ENCODE measurements at regions not wholly inside any gene's neighbourhood (a gene's known extent, or its start where the extent isn't known, plus 50 kb on each side); places are given as distances from the start of the nearest gene placed in this dataset.

DNA sequence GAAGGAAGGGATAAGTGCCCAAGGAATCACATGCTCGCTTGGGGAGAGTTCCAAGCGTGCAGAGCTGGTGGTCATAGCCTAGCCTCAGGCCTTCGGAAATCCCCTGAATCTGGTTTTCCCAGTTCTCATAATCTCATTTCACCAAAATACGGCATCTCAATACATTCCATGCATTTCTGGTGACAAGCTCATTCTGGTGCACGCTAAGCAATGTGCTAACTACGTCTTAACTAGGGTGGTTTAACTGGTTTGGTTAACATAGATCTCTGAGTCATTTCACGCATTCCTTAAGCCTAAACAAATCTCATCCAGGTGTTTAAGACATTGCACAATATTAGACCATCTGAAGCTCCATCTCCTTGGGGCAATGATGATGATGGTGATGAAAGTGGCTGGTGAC lies 72.9 kb upstream of the STEAP1B start:
- no peaks in the 10 kb centered on the region for H3K36me3 Mint-ChIP-seq
- peaks cover 0 to 1% (median 0%) of the 10 kb centered on the region in 7 donors for H3K9me3 Mint-ChIP-seq
- no peak for ATAC-seq (ENCODE audit: low read depth in 2 of 2)
- Histone ChIP-seq H3K4me3 (ENCODE audit: low read depth, low read length) (no peak overlapping the region), H3K9me3 (ENCODE audit: control insufficient read depth in 2 of 2, low read length in 2 of 2) (no peaks in the 10 kb centered on the region), H3K4me1 (ENCODE audit: control insufficient read depth, insufficient read depth, low read length, poor library complexity, severe bottlenecking) (no peaks in the 10 kb centered on the region), H3K36me3 (ENCODE audit: control insufficient read depth, insufficient read depth, low read length) (no peaks in the 10 kb centered on the region), H3K27ac (ENCODE audit: insufficient read depth, low read length, poor library complexity, severe bottlenecking) (no peak overlapping the region), H3K27me3 (ENCODE audit: control insufficient read depth, insufficient read depth, low read length) (peaks cover 6% of the 10 kb centered on the region)
- H3K4me3 Mint-ChIP-seq = no peak overlapping the region
- no peak for DNase-seq
- no peak overlapping the region for H3K27ac Mint-ChIP-seq
- no peaks in the 10 kb centered on the region for H3K4me1 Mint-ChIP-seq
- peaks cover 25% of the 10 kb centered on the region for H3K27me3 Mint-ChIP-seq

- ATAC-seq (ENCODE audit: low read depth in 2 of 2) (no peak), DNase-seq (no peak)
- Mint-ChIP-seq H3K27ac (no peak overlapping the region), H3K4me1 (no peaks in the 10 kb centered on the region), H3K36me3 (no peaks in the 10 kb centered on the region), H3K4me3 (no peak overlapping the region), H3K9me3 (peaks cover 0 to 1% (median 0%) of the 10 kb centered on the region in 7 donors), H3K27me3 (peaks cover 29% of the 10 kb centered on the region)
- Histone ChIP-seq H3K4me3 (ENCODE audit: low read depth, low read length) (no peak overlapping the region), H3K36me3 (ENCODE audit: control insufficient read depth, insufficient read depth, low read length) (no peaks in the 10 kb centered on the region), H3K27ac (ENCODE audit: insufficient read depth, low read length, poor library complexity, severe bottlenecking) (no peak overlapping the region), H3K27me3 (ENCODE audit: control insufficient read depth, insufficient read depth, low read length) (peaks cover 8% of the 10 kb centered on the region), H3K4me1 (ENCODE audit: control insufficient read depth, insufficient read depth, low read length, poor library complexity, severe bottlenecking) (no peaks in the 10 kb centered on the region), H3K9me3 (ENCODE audit: control insufficient read depth in 2 of 2, low read length in 2 of 2) (no peaks in the 10 kb centered on the region)
Measured at GRCh38 chr7:22572292-22572691, 72.3 kb upstream of the STEAP1B start.

DNA sequence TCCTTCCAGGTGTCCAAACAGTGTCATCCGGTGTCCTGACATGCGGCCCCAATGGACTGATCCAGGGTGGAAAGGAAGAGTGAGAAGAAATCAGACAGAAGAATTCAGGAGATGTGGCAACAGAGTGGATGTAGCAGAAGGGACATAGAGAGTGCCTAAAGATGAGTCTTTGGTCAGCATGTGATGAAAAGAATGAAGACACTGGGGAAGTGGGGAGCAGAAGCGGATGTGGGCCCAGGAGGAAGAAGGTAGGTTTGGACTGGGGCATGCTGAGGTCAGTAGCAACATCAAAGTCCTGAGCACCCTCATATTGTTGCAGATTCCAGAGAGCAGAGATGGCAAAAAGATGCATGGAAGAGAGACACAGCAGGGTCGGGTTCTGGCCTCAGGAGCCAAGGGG lies 71.8 kb upstream of the STEAP1B start:
- no peaks in the 10 kb centered on the region for H3K36me3 ChIP-seq (ENCODE audit: control insufficient read depth, insufficient read depth, low read length)
- H3K27me3 Mint-ChIP-seq = peaks cover 29% of the 10 kb centered on the region

DNA sequence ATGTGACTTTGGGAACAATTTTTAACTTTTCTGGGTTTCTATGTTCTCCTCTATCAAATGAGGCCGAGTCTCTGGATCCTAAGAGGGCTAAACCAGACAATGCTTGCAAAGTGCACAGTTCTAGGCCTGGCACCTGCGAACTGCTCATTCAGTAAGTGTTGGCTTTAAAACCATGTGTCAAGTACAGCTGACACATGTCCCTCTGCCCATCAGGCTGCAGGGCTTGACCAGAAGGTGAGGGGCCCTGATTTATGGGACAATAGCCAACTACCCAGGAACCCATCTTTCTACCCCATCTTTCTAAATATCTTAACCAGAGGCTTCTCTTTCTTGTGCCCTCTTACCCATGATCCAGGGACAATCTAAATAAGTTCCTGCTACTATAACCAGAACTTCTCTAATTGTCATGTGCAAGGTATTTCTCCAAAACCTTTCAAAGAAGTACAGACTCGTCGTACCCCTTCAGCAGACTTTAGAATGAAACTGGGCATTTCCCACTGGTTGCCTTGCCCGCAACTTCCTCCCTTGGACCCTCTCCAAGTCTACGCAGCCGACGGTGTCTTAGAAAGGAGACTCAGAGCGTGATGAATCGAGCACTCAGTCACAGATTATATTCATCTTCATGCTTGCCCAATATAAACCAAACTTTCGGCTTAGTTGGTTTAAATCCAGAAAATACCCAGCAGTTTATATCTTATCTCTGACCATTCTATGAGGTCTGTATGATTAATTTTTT lies 69.8 kb upstream of the STEAP1B start:
- peaks cover 35% of the 10 kb centered on the region for H3K27me3 Mint-ChIP-seq

More for the DNA sequence above, 71.8 kb upstream of the STEAP1B start:
- Mint-ChIP-seq H3K27ac (peak overlapping the region in 1 of 3 donors; percentile 22), H3K9me3 (peaks cover 0 to 1% (median 0%) of the 10 kb centered on the region in 7 donors), H3K36me3 (no peaks in the 10 kb centered on the region), H3K4me3 (no peak overlapping the region), H3K4me1 (no peaks in the 10 kb centered on the region)
- Histone ChIP-seq H3K4me1 (ENCODE audit: control insufficient read depth, insufficient read depth, low read length, poor library complexity, severe bottlenecking) (no peaks in the 10 kb centered on the region), H3K9me3 (ENCODE audit: control insufficient read depth in 2 of 2, low read length in 2 of 2) (no peaks in the 10 kb centered on the region), H3K4me3 (ENCODE audit: low read depth, low read length) (no peak overlapping the region), H3K27ac (ENCODE audit: insufficient read depth, low read length, poor library complexity, severe bottlenecking) (no peak overlapping the region), H3K27me3 (ENCODE audit: control insufficient read depth, insufficient read depth, low read length) (peaks cover 12% of the 10 kb centered on the region)
- DNase-seq = no peak
- no peak for ATAC-seq (ENCODE audit: low read depth in 2 of 2)

GRCh38 chr7:22566592-22566991 lies 66.6 kb upstream of the STEAP1B start:
- Mint-ChIP-seq H3K4me3 (no peak overlapping the region), H3K27me3 (peaks cover 43% of the 10 kb centered on the region), H3K9me3 (peaks cover 0 to 3% (median 0%) of the 10 kb centered on the region in 7 donors), H3K4me1 (peaks cover 0 to 12% (median 6%) of the 10 kb centered on the region in 4 donors), H3K36me3 (no peaks in the 10 kb centered on the region), H3K27ac (no peak overlapping the region)
- H3K27me3 ChIP-seq (ENCODE audit: control insufficient read depth, insufficient read depth, low read length) = peaks cover 19% of the 10 kb centered on the region
- H3K9me3 ChIP-seq (ENCODE audit: control insufficient read depth in 2 of 2, low read length in 2 of 2) = no peaks in the 10 kb centered on the region
- H3K4me3 ChIP-seq (ENCODE audit: low read depth, low read length) = no peak overlapping the region
- H3K27ac ChIP-seq (ENCODE audit: insufficient read depth, low read length, poor library complexity, severe bottlenecking) = no peak overlapping the region
- H3K4me1 ChIP-seq (ENCODE audit: control insufficient read depth, insufficient read depth, low read length, poor library complexity, severe bottlenecking) = peaks cover 7% of the 10 kb centered on the region
- no peaks in the 10 kb centered on the region for H3K36me3 ChIP-seq (ENCODE audit: control insufficient read depth, insufficient read depth, low read length)
- DNase-seq (no peak), ATAC-seq (ENCODE audit: low read depth in 2 of 2) (no peak)

More for the DNA sequence above, 69.8 kb upstream of the STEAP1B start:
- Histone ChIP-seq H3K36me3 (ENCODE audit: control insufficient read depth, insufficient read depth, low read length) (no peaks in the 10 kb centered on the region), H3K27me3 (ENCODE audit: control insufficient read depth, insufficient read depth, low read length) (peaks cover 12% of the 10 kb centered on the region), H3K4me3 (ENCODE audit: low read depth, low read length) (no peak overlapping the region), H3K27ac (ENCODE audit: insufficient read depth, low read length, poor library complexity, severe bottlenecking) (no peak overlapping the region), H3K4me1 (ENCODE audit: control insufficient read depth, insufficient read depth, low read length, poor library complexity, severe bottlenecking) (no peaks in the 10 kb centered on the region), H3K9me3 (ENCODE audit: control insufficient read depth in 2 of 2, low read length in 2 of 2) (no peaks in the 10 kb centered on the region)
- ATAC-seq (ENCODE audit: low read depth in 2 of 2) (no peak), DNase-seq (no peak)
- no peak overlapping the region for H3K4me3 Mint-ChIP-seq
- H3K4me1 Mint-ChIP-seq = peaks cover 0 to 4% (median 1%) of the 10 kb centered on the region in 4 donors
- peaks cover 0 to 3% (median 0%) of the 10 kb centered on the region in 7 donors for H3K9me3 Mint-ChIP-seq
- no peaks in the 10 kb centered on the region for H3K36me3 Mint-ChIP-seq
- H3K27ac Mint-ChIP-seq = no peak overlapping the region

DNA sequence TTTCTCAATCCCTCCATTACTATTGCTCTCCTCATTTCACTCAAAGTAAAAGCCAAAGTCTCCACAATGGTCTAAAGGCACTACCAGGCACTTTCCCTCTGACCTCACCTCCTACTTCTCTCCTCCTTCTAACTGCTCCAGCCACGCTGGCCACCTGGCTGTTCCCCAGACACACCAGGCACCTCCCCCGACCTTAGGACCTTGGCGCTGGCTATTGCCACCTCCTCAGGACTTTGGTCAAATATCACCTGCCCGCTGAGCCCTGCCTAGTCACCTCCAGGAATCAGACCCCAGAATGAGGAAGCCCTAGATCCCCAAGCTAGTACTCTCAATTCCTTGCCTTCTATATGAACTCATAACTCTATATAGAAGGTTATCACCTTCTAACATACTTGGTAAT lies 66.2 kb upstream of the STEAP1B start:
- DNase-seq (no peak), ATAC-seq (ENCODE audit: low read depth in 2 of 2) (no peak)
- H3K4me3 Mint-ChIP-seq = no peak overlapping the region
- H3K36me3 Mint-ChIP-seq = no peaks in the 10 kb centered on the region
- H3K9me3 ChIP-seq (ENCODE audit: control insufficient read depth in 2 of 2, low read length in 2 of 2) = no peaks in the 10 kb centered on the region
- no peaks in the 10 kb centered on the region for H3K36me3 ChIP-seq (ENCODE audit: control insufficient read depth, insufficient read depth, low read length)
- H3K27ac ChIP-seq (ENCODE audit: insufficient read depth, low read length, poor library complexity, severe bottlenecking) = no peak overlapping the region
- peaks cover 39% of the 10 kb centered on the region for H3K27me3 Mint-ChIP-seq
- H3K27me3 ChIP-seq (ENCODE audit: control insufficient read depth, insufficient read depth, low read length) = peaks cover 19% of the 10 kb centered on the region
- peaks cover 7% of the 10 kb centered on the region for H3K4me1 ChIP-seq (ENCODE audit: control insufficient read depth, insufficient read depth, low read length, poor library complexity, severe bottlenecking)
- H3K4me3 ChIP-seq (ENCODE audit: low read depth, low read length) = no peak overlapping the region
- peaks cover 0 to 3% (median 0%) of the 10 kb centered on the region in 7 donors for H3K9me3 Mint-ChIP-seq
- no peak overlapping the region for H3K27ac Mint-ChIP-seq
- H3K4me1 Mint-ChIP-seq = peaks cover 0 to 12% (median 6%) of the 10 kb centered on the region in 4 donors

- Histone ChIP-seq H3K9me3 (ENCODE audit: control insufficient read depth in 2 of 2, low read length in 2 of 2) (no peaks in the 10 kb centered on the region), H3K36me3 (ENCODE audit: control insufficient read depth, insufficient read depth, low read length) (no peaks in the 10 kb centered on the region), H3K27ac (ENCODE audit: insufficient read depth, low read length, poor library complexity, severe bottlenecking) (no peak overlapping the region), H3K27me3 (ENCODE audit: control insufficient read depth, insufficient read depth, low read length) (peaks cover 19% of the 10 kb centered on the region), H3K4me3 (ENCODE audit: low read depth, low read length) (no peak overlapping the region), H3K4me1 (ENCODE audit: control insufficient read depth, insufficient read depth, low read length, poor library complexity, severe bottlenecking) (peaks cover 7% of the 10 kb centered on the region)
- ATAC-seq (ENCODE audit: low read depth in 2 of 2) (peak in 1 of 2 donors; percentile 29), DNase-seq (no peak)
- peaks cover 0 to 12% (median 6%) of the 10 kb centered on the region in 4 donors for H3K4me1 Mint-ChIP-seq
- no peak overlapping the region for H3K4me3 Mint-ChIP-seq
- H3K36me3 Mint-ChIP-seq = no peaks in the 10 kb centered on the region
- peak overlapping the region in 1 of 3 donors; percentile 62 for H3K27ac Mint-ChIP-seq
- H3K27me3 Mint-ChIP-seq = peaks cover 39% of the 10 kb centered on the region
- H3K9me3 Mint-ChIP-seq = peaks cover 0 to 3% (median 0%) of the 10 kb centered on the region in 7 donors
Measured at GRCh38 chr7:22565315-22565811, 65.4 kb upstream of the STEAP1B start.

All from CD4-positive, CD25-positive, alpha-beta regulatory T cell (primary cell).